HEK293T (cell line): ENCODE measurements at regions not wholly inside any gene's neighbourhood (a gene's known extent, or its start where the extent isn't known, plus 50 kb on each side); places are given as distances from the start of the nearest gene placed in this dataset.

ENCODE experiments used
- ARNT ChIP-seq: fragments of 450-650 bp; IDR thresholded peaks from 2 replicates; pipeline ENCODE4 v1.6.1; 2017; ENCODE audit warnings: mild to moderate bottlenecking
- FOXA1 ChIP-seq: fragments of 450-650 bp; IDR thresholded peaks from 2 replicates; pipeline ENCODE4 v1.6.1; 2016; ENCODE audit warnings: mild to moderate bottlenecking
- HDGF ChIP-seq: fragments of 450-650 bp; IDR thresholded peaks from 2 replicates; pipeline ENCODE4 v1.6.1; 2017; ENCODE audit warnings: antibody characterized with exemption, borderline replicate concordance
- SP1 ChIP-seq: fragments of 450-650 bp; IDR thresholded peaks from 2 replicates; pipeline ENCODE4 v1.6.1; 2017
- SUZ12 ChIP-seq: fragments of 450-650 bp; IDR thresholded peaks from 2 replicates; pipeline ENCODE4 v1.6.1; 2016; ENCODE audit warnings: mild to moderate bottlenecking
- ZNF384 ChIP-seq: fragments of 450-650 bp; IDR thresholded peaks from 2 replicates; pipeline ENCODE4 v1.6.1; 2016
- TF ChIP-seq, protein P1 (sequence below): fragments of 450-650 bp; IDR thresholded peaks from 2 replicates; pipeline ENCODE4 v1.6.1; 2016

DNA sequence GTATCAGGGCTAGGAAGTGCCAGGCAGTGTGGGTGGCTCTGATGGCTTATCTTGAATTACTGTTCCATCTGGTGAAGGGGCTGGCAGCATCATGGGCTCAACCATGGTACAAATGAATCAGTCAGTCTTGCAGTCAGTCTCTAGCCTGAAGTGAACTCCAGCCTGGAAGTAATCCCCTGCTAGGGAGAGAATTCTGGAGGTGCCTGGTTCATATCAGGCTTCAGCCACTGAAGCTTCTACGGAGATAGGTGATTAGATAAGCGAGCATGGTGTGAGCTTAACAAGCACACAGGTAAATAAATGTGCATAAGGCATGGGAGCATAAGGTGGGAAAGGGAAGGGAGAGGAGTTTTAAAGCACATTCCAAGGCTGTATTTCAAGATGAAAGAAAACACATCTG is 541.7 kb downstream of the MBD2 start:
- no peak for TF ChIP-seq FOXA1
- TF ChIP-seq SP1: no peak
- no peak for TF ChIP-seq ZNF384
- no peak for TF ChIP-seq ARNT
- TF ChIP-seq SUZ12: no peak
- TF ChIP-seq, protein P1, sequence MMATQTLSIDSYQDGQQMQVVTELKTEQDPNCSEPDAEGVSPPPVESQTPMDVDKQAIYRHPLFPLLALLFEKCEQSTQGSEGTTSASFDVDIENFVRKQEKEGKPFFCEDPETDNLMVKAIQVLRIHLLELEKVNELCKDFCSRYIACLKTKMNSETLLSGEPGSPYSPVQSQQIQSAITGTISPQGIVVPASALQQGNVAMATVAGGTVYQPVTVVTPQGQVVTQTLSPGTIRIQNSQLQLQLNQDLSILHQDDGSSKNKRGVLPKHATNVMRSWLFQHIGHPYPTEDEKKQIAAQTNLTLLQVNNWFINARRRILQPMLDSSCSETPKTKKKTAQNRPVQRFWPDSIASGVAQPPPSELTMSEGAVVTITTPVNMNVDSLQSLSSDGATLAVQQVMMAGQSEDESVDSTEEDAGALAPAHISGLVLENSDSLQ: no peak
- TF ChIP-seq HDGF: no peak
